GM18519 (cell line): ENCODE measurements at regions not wholly inside any gene's neighbourhood (a gene's known extent, or its start where the extent isn't known, plus 50 kb on each side); places are given as distances from the start of the nearest gene placed in this dataset.

ENCODE experiments used
- ATAC-seq: cut with Tn5 transposase; IDR thresholded peaks from one replicate; pipeline ENCODE4 v1.9.1; 2021; ENCODE audit warnings: mild to moderate bottlenecking, moderate library complexity; ENCODE audit not compliant: unreplicated experiment, low FRiP score

DNA sequence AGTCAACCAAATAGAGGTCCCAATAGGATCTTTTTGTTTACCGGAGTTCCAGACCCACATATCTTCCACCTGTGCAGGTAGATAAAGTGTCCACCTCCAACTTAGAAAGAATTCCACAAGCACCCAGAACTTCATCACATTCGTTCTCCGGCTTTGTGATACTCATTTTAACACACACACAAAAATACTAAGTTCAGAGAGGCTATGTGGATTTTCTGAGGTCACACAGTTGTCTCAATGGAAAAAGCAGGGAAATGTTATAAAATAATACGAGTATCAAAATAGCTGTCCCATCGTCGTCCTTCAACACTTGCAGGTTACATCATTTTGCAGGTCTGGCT lies 137.5 kb downstream of the TMCO5A start:
- no peak for ATAC-seq

DNA sequence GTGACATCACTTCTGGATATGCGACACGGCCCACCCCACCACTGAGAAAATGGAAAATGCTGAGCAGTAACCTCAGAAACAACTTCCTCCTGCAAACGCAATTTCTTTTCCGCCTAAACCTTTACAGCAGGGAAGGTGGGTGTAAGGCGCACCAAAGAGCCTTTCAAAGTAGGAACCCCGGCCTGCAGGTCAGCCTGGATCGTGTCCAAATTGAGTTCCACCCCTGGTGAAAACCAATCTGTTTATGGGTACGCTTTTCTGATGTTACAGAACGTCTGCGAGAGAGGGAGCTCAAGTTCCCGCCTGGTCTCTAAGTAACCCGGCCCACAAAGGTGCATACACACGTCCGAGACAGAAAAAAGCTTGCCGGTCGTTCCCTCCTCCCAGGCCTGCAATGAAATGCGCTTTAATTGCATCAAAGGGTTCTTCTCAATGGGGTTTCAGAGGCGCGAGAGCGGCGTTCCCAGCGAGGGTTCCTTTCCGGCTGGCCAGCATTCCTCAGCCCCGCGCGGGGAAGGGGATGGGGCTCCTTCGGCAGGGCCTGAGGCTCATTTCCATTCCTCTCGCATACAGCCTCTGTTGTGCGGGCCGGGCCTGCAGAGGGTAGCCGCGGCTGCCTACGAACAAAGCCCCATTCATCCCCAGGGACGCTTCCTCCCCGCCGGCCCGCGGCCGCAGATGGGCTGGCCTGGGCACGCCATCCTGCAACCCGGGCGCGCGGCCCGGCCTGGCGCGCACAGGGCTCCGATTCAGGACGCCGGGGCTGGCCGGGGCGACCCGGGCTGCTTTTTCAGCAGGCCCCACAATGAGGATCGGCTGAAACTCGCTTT lies 138.1 kb downstream of the TMCO5A start:
- ATAC-seq, result no peak

DNA sequence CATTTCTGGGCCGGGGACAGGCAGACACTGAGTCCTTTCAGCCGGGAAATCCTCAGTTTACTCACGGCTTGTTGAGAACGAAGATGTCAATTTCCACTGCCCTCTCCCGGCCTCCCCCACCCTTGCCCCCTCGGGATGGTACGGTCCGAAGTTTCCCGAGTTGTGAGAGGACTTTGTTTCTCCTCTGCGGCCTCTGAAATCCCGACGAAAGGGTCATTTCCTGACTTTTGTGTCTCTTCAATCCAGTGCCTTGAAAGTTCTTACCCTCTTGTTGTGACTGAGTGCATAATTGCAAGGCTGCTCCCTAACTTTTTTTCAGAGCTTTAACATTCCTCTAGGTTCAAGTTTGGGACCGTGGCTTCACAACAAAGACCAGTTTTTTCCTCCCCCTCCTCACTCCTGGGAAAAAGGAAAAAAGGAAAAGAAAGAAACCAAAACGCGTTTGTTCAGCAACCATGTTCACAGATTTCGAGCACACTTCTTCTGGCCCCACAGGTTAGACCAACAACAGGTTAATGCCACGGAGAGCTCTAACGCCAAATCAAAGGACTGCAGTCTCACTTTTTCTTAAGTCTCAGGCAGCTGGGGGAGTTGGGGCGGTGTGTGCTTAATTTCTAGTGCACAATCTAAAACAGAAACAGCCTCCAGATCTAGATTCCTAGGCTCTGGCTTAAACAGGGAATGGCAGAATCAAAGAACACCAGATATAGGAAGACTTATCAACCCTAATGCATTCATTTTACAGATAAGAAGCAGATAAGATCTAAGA lies 138.9 kb downstream of the TMCO5A start:
- ATAC-seq, result no peak

DNA sequence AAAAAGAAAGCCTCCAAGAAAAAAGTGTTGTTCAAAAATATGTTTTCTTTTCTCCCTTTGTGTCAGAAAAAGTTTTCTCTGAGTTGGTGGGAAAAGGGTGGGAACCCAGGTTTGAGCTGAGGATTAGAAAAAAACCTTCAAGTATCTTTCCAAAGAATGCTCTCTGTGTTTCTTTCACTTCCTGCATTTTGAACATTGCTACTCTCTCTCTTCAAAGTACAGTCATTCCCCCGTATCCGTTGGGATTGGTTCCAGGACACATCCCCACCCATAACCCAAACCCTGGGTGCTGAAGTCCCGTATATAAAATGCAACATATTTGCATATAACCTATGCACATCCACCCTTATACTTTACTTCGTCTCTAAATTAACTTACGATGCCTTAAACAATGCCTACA lies 139.6 kb downstream of the TMCO5A start:
- ATAC-seq, result no peak

DNA sequence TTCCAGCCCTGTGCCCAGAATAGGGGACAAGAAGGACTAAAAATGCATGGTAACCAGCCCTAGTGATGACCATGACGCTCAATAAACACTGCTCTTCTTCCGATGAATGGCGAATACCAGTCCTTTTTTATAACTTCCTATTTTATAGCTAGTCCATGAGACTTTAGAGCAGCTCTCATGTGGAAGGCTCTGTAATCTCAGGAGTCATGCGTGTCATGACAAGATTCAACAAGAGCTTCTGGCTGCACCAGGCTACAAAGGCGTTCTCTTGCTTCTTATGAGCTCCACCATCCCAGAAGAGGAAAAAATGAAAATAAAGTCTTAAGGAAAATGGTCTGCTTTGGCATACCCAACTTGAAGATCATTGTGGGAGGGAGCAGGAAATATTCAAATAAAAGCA lies 141.0 kb downstream of the TMCO5A start:
- ATAC-seq, result no peak

DNA sequence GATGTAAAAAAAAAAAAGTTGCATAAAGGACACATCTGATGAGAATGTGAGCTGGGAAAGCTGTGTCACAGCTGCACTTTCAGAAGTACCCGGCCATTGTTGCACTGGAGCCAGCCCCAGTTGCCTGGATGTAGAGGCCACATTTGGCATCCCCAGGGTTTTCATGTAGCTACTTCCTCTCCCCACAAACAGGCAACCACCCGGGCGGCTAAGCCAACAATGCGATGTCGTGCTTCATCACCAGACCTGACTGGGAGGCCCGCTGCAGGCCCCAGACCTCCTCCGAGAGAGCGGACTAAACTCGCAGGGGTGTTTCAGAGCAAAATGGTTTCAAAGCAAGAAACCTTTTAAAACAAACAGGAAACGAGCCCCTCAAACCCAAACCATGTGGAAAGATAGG lies 142.3 kb downstream of the TMCO5A start:
- ATAC-seq, result no peak

DNA sequence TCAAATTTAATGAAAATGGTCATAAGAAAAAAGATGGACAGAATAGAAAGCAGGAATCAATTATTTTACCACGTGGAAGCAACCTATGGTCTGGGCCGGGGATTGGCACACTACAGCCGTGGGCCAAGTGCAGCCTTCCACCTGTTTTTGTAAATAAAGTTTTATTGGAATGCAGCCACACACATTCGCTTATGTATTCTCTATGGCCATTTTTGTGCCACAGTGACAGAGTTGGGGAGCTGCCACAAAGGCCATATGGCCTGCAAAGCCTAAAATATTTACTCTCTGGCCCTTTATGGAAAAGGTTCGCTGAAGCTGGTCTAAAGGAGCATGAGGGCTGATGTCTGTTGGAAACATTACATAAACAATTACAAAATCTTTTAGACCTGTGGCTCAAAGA lies 144.8 kb downstream of the TMCO5A start:
- ATAC-seq, result no peak

DNA sequence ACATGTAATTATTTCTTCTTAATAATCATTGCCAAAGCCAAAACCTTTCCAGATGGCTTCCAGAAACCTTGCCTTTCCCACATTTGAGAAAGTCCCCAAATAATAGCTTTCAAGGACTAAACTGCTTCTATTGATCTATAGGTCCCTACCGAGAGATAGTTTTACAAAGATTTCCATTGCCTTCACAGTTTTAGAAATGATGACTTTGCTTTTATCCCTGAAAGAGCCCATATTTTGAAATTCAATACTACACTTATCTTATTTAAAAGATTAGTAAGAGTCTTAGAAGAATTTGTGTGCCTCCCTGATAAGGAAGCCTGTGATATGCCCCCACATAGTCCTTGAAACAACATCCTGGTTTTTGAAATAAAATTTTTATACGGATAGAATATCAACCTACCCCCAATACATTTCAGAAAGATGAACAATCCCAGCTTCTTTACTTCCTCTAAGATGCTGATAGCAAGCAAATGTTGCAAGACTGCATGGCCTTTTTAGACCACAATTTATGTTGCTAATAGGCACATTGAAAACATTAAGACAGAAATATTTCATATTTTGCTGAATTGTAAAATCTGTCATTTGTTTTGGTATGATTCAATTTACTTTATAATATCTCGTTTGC lies 146.3 kb downstream of the TMCO5A start:
- ATAC-seq, result no peak

DNA sequence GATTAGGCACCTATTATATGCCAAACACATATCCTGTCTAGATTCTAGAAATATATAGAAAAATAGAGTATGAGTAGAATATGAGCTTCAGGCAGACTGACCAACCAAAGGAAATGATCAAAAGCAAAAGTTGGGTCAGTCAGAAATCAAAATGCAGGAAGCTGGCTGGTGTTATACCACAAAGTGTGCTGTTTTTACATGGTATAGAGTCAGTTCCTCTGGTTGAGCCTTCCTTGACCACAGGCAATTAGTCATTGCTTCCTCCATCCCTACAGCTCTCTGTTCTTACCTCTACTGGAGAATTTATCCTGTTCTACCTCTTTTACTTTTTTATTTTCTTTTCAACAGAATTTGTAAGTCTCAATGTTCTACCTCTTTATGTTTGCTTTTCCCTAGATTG lies 149.8 kb downstream of the TMCO5A start:
- peak; percentile 70 for ATAC-seq

DNA sequence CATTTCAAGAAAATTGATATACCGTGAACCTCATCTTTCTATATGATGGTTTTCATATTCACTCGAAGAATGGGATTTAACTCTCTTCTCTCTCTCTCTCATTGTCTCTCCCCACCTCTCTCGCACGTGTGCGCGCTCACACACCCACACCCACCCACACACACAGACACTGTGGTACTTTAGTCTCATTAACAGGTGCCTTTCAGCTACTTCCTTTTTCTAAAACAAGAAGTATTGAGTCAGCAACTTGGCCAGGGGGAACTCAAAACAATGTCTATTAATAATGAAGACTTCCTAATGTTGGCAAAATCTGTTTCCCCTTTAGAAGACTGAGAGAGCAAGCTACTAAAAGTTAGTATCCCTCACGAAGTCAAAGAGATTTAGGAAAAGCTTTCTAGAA lies 150.7 kb downstream of the TMCO5A start:
- ATAC-seq, result peak; percentile 66

DNA sequence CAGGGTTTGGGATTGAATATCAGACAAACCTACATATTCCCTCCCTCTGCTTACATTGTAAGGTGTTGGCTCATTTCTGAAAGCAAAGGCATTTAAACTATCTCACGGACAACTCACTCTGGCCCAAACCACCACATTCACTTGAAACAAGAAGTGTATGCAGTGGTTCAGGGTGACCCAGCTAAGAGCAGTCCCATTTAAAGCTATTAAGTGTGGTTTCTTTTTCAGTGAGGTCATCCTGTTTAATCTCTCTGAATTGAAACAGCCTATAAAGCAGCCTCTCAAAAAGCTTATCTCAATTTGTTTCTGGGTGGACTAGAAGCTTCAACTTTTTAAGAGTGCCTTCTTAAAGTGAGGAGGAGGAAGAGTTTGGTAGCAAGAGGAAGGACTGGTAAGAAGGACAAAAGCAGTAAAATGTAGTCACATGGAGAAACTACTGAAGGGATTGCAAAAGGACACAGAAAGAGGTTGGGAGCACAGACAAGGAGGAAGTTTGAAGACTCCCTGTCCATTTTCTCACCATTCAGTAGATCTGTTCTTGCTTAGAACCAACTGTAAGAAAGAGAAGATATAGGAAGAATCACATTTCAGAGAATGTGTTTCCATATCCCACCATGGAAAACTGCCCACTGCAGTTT lies 151.6 kb downstream of the TMCO5A start:
- peak; percentile 31 for ATAC-seq

DNA sequence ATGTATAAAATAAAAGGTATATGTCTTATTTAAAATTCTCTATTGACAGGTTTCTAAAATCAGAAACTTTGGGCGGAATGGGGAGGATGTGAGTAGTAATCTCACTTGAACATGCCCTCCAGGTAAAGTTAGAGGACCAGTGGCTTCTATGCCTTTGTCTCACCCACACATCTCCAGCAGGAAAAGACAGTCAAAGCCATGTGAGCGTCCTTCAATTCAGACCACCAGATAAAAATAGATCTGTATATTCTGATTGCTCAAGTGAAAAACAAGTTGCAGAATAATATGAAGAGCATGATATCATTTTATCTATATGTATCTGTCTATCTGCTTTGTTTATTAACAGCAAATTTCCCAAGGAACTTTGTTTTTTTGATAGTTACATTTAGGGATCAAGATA lies 152.2 kb downstream of the TMCO5A start:
- no peak for ATAC-seq

DNA sequence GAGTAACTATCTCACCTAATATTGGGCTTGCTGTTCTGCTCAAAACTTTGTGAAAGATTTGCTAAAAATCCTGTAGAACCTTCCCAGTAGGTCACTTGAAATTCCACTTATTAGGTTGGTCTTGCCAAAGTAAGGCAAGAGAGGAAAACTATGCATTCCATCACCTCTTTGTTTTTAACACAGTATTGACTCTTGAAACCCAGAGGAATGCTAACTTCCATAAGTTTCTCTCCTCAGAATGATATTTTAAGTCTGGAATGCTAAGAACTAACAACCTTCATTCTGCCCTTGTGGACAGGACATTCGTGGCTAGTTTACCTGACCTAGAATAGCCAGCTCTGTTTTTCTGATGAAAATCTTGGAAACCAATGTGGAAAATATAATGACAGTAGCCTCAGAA lies 154.5 kb downstream of the TMCO5A start:
- ATAC-seq, result no peak

DNA sequence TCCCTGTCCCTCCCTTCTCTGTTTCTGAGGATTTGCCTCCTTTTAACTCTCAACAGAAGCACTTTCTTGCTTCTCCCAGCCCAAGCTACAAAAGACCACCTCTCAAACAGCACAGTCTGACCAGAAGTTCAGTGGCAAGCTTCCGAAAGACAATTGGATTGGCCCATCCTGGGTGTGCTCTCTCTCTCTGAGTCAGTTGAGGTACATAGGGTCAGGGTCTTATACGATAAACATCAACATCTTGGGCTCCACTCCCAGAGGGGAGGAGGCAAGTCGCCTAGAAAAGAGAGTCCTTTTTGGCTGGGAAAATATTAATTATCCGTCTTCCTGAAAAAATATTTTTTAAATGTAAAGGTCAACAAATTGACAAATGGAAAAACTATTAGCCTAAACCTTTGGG lies 155.8 kb downstream of the TMCO5A start:
- ATAC-seq, result no peak

DNA sequence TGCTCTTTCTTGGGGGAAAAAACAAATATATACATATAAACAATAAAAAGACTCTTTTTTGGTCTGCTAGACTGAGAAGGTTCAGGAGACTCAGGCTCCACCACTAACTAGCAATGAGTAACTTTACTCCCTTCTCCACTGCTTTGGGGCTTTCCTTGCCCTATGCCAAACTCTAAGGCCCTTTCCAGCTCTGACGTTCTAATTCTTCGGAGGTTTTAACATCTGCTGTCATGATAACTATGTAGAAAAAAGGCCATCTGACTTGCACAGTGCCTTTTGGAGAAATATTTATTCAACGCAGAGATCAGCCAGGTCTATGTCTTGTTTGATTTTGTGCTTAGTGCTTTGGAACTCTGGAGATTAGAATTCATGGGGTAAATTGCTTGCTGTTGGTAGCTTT lies 156.2 kb downstream of the TMCO5A start:
- ATAC-seq, result no peak

DNA sequence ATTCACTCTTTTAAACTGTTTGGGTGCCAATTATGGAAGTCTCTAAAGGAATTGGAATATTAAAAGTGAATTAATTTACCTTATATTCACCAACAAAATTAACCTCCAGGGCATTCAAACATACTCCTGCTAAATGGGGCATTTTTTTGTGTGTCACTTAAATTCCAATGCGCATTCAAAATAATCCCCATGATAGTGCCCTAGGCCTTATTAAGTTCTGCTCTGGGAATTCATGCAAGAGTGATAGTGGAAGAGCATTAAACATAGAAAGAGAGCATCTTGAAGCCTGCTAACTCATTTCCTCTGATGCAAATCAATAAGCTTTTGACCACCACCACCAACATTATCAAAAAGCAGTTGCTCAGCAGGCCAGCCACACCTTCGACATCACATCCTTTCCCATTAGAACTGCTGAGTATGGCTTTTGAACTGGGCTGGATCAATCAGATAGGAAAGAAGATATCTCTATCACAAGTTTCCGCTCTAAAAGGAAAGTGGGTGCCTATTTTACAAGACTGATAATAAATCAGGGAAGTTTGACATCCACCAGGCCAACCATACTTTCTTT lies 156.7 kb downstream of the TMCO5A start:
- no peak for ATAC-seq

DNA sequence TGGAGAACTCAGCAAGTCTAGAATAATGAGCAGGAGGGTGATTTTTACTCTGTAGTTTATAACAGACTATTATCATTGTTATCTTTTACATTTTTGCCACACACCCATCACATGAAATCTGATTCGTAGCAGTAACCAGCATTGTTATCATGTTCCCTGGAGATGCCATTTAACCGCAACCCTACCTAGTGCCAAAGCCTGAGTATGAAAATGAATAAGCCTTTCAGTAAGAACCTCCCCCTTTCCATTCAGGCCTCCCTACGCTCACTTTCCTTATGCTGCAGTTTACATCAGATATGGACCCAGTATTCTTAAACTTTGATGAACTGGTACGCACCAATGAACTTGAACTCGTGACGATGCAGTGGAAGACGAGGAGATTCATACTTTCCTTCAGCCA lies 158.7 kb upstream of the SPRED1 start:
- ATAC-seq, result no peak

DNA sequence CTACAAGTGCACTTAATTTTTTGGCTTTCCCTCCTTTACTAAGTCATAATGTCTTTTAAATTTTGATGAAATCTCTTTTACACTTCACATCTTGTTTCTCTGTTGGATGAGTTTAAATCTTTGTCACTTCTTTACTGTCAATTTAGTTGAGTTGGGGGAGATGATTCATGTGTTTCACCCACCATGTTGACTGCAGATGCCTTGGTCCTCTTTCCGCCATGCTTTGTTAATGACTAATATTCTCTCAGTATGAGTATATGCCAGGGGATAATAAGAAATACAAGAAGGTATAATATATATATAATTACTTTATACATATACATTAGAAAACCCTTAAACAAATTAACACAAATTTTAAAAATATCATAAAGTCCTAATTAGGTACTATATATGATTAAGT lies 149.7 kb upstream of the SPRED1 start:
- ATAC-seq, result no peak

DNA sequence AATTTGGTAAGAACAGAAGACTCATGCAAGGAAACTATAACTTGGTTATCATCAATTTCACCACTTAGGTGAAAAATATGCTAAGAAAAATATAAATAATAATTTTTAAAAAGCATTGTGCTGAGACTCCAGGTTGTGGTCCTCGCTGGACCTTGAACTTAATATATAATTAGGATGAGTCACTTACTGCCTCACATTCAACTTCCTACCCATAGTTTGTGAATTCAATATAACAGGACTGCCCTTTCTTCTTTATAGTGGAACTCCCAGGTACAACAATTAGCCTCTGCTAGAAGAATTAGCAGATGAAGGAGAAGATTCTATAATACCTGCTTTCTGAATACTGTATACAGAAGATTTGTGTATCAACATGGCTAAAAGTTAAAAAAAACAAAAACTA lies 149.1 kb upstream of the SPRED1 start:
- no peak for ATAC-seq

DNA sequence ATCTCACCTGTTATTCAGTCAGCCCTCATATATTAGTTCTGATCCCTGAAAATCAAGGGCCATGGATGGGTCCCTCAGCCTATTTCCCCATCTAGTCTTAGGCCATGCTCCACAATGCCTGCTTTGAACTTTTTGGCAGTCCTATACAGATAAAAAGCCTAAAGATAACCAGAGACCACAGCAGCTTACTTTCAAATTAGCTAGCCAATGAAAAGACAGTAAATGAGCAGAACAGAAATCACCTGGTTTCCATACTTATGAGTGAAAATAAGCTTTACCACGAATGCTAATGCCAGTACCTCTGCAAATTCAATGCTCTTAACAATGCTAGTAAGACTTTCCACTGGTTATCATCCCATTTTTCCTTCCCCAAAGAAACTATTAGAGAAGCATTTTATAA lies 141.6 kb upstream of the SPRED1 start:
- ATAC-seq, result no peak

DNA sequence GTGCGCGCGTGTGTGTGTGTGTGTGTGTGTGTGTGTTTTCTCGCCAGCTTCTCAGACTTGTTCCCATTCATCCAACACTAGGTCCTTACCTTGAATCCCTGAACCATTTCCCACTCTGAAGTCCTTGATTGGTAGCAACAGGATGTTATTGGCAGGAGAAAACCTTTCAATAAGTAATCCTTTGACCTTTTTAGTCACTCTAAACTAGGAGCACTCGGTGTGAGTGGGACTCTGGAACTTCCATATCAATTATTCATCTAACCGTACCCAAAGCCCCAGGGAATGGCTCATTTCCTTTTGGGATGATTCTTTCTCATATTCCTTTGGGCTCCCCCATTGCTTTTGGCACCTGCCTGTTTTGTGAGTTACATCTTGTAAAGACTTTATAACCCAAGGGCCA lies 140.2 kb upstream of the SPRED1 start:
- ATAC-seq, result no peak
